ENCODE measurements at regions not wholly inside any gene's neighbourhood (a gene's known extent, or its start where the extent isn't known, plus 50 kb on each side); places are given as distances from the start of the nearest gene placed in this dataset.
"Not testable (repeated sequence)": the region's sequence is repeated elsewhere in the genome, so short reads cannot be mapped to it uniquely, and the experiment has no call there.

GRCh38 chr4:27075603-27076002, 215.0 kb downstream of the STIM2 start:
- DNase-seq (ENCODE audit: low read depth, low spot score); CTCF ChIA-PET; POLR2A ChIA-PET; H3K4me3 ChIP-seq (ENCODE audit: low read depth, low read length): not testable (repeated sequence)

- H3K4me3 ChIP-seq (ENCODE audit: low read depth, low read length), result no peak overlapping the region
- POLR2A ChIA-PET, result no interaction called here
- CTCF ChIA-PET, result no interaction called here
- no peak for DNase-seq (ENCODE audit: low read depth, low spot score)
- no peak for TF ChIP-seq CTCF (IDR thresholded peaks at IDR 0.05; ENCODE audit: insufficient read depth, low read length, missing control alignments)
Observed at GRCh38 chr4:27078934-27079455, 218.4 kb downstream of the STIM2 start.

- no peak for TF ChIP-seq CTCF (IDR thresholded peaks at IDR 0.05; ENCODE audit: insufficient read depth, low read length, missing control alignments)
- no peak for DNase-seq (ENCODE audit: low read depth, low spot score)
- ChIA-PET CTCF (no interaction called here), POLR2A (no interaction called here)
- no peak overlapping the region for H3K4me3 ChIP-seq (ENCODE audit: low read depth, low read length)
Observed at GRCh38 chr4:27081675-27082586, 221.3 kb downstream of the STIM2 start.

- no peak for TF ChIP-seq CTCF (IDR thresholded peaks at IDR 0.05; ENCODE audit: insufficient read depth, low read length, missing control alignments)
- H3K4me3 ChIP-seq (ENCODE audit: low read depth, low read length), result no peak overlapping the region
- CTCF ChIA-PET, result interaction anchor here (1.3 kb wide), 1 partner anchor 34 kb away, joined by 3 read pairs; no protein-coding TSS in a partner anchor
- POLR2A ChIA-PET, result no interaction called here
- DNase-seq (ENCODE audit: low read depth, low spot score), result no peak
Observed at GRCh38 chr4:27082776-27083175, 222.1 kb downstream of the STIM2 start.

GRCh38 chr4:27084685-27085361, 224.2 kb downstream of the STIM2 start:
- DNase-seq (ENCODE audit: low read depth, low spot score), result no peak
- TF ChIP-seq CTCF (IDR thresholded peaks at IDR 0.05; ENCODE audit: insufficient read depth, low read length, missing control alignments), result no peak
- ChIA-PET POLR2A (no interaction called here), CTCF (interaction anchor here (1.2 kb wide), 1 partner anchor 10 kb away, joined by 3 read pairs; no protein-coding TSS in a partner anchor)
- peak overlapping the region; percentile 18 for H3K4me3 ChIP-seq (ENCODE audit: low read depth, low read length)

GRCh38 chr4:27085396-27085795, 224.8 kb downstream of the STIM2 start:
- ChIA-PET CTCF (interaction anchor here (1.2 kb wide), 1 partner anchor 9 kb away, joined by 3 read pairs; no protein-coding TSS in a partner anchor), POLR2A (no interaction called here)
- DNase-seq (ENCODE audit: low read depth, low spot score), result no peak
- TF ChIP-seq CTCF (IDR thresholded peaks at IDR 0.05; ENCODE audit: insufficient read depth, low read length, missing control alignments), result no peak
- H3K4me3 ChIP-seq (ENCODE audit: low read depth, low read length), result no peak overlapping the region
